ENCODE measurements at regions not wholly inside any gene's neighbourhood (a gene's known extent, or its start where the extent isn't known, plus 50 kb on each side); places are given as distances from the start of the nearest gene placed in this dataset.

DNA sequence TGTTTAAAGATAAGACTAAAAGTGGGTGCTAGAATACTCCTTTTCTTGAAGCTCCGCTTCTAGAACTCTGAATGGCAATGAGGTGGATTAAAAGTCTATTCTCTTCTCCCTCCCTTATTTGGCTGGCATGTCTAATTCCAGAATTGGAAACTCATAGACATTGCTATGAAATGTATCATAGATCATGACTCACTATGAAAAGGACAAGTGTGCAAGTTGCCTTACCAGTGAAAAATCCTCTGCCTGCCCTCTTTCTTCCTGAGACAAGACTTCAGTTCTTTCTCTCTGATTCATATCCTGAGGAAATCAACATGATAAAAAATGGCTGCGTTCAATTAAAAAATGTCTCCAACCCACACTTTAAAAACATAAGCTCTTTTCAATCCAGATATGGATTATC is 73.2 kb upstream of the BLID start:
- Histone ChIP-seq H3K4me2 (ENCODE audit: control insufficient read depth, extremely low read depth, insufficient read depth, low read depth, low read length) (peak overlapping the region; percentile 1), H3K9me3 (ENCODE audit: control insufficient read depth, low read depth, low read length) (peaks cover 20% of the 10 kb centered on the region), H3K4me1 (ENCODE audit: control insufficient read depth, extremely low read depth, insufficient read depth, low read length) (peaks cover 62% of the 10 kb centered on the region), H3K79me2 (ENCODE audit: control insufficient read depth, insufficient read depth, low read length) (peaks cover 15% of the 10 kb centered on the region), H2AFZ (ENCODE audit: control insufficient read depth, low read length) (no peak overlapping the region), H3K9me1 (ENCODE audit: control insufficient read depth, extremely low read depth, insufficient read depth, low read length) (no peaks in the 10 kb centered on the region), H3K27ac (ENCODE audit: control insufficient read depth, insufficient read depth, low read length) (peak overlapping the region; percentile 75), H3K4me3 (ENCODE audit: control insufficient read depth in 2 of 3, extremely low read depth in 1 of 3, insufficient read depth in 2 of 3, low read depth in 1 of 3, low read length in 3 of 3) (no peak overlapping the region), H3K27me3 (ENCODE audit: control insufficient read depth, extremely low read depth, insufficient read depth, low read length) (no peaks in the 10 kb centered on the region), H4K20me1 (ENCODE audit: control insufficient read depth, extremely low read depth, insufficient read depth, low read length) (no peaks in the 10 kb centered on the region), H3K9ac (ENCODE audit: control insufficient read depth, extremely low read depth, insufficient read depth, low read length) (no peak overlapping the region), H3K36me3 (ENCODE audit: control insufficient read depth in 2 of 2, extremely low read depth in 1 of 2, insufficient read depth in 2 of 2, low read length in 2 of 2) (peaks cover under 1 to 9% of the 10 kb centered on the region in 2 experiments)
- dilution Hi-C loops (cut with MboI; ENCODE audit: extremely low pct_ligation_motif_present, low sequenced_read_pairs), result no loop called here
- FAIRE-seq, result peak; percentile 88
- TF ChIP-seq, protein P1, sequence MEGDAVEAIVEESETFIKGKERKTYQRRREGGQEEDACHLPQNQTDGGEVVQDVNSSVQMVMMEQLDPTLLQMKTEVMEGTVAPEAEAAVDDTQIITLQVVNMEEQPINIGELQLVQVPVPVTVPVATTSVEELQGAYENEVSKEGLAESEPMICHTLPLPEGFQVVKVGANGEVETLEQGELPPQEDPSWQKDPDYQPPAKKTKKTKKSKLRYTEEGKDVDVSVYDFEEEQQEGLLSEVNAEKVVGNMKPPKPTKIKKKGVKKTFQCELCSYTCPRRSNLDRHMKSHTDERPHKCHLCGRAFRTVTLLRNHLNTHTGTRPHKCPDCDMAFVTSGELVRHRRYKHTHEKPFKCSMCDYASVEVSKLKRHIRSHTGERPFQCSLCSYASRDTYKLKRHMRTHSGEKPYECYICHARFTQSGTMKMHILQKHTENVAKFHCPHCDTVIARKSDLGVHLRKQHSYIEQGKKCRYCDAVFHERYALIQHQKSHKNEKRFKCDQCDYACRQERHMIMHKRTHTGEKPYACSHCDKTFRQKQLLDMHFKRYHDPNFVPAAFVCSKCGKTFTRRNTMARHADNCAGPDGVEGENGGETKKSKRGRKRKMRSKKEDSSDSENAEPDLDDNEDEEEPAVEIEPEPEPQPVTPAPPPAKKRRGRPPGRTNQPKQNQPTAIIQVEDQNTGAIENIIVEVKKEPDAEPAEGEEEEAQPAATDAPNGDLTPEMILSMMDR (optimal IDR thresholded peaks at IDR 0.05 in 1 of 3, IDR thresholded peaks at IDR 0.05 in 1 of 3, conservative IDR thresholded peaks at IDR 0.05 in 1 of 3; ENCODE audit: extremely low read depth in 1 of 3, insufficient read depth in 2 of 3, low read length in 3 of 3), result no peak
- TF ChIP-seq EZH2 (IDR thresholded peaks at IDR 0.05; ENCODE audit: low read length), result no peak
- peak; percentile 83 for DNase-seq (ENCODE audit: low read depth, low spot score)

DNA sequence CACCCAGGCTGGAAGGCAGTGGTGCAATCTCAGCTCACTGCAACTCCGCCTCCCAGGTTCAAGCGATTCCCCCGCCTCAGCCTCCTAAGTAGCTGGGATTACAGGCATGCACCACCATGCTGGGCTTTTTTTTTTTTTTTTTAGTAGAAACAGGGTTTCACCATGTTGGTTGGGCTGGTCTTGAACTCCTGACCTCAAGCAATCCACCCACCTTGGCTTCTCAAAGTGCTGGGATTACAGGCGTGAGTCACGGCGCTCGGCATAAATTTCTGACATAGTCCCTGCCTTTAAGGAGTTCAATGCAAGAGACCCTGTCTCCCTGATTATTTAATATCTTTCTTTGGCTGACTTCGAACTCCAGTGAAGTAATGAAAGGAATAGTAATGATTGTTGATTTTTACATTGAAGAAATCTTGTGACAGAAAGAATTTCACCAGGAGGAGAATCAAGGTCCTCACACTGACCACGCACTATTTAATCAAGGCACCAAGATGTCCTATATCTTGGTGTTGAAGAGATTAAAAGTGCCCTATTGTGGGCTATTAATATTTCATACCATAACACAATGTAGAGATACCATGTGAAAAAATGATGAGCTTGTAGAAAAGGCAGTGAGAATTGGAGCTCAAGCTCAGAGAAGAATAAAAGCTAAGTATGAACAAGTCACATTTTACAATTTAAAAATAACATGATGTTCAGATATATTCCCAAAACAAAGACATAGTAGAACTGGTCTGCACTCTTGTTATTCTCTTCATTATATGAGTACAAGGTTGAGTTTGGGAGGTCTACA is 71.6 kb upstream of the BLID start:
- Histone ChIP-seq H3K9me3 (ENCODE audit: control insufficient read depth, low read depth, low read length) (peaks cover 22% of the 10 kb centered on the region), H3K79me2 (ENCODE audit: control insufficient read depth, insufficient read depth, low read length) (peaks cover 19% of the 10 kb centered on the region), H3K4me3 (ENCODE audit: control insufficient read depth in 2 of 3, extremely low read depth in 1 of 3, insufficient read depth in 2 of 3, low read depth in 1 of 3, low read length in 3 of 3) (no peak overlapping the region), H3K4me2 (ENCODE audit: control insufficient read depth, extremely low read depth, insufficient read depth, low read depth, low read length) (no peak overlapping the region), H4K20me1 (ENCODE audit: control insufficient read depth, extremely low read depth, insufficient read depth, low read length) (no peaks in the 10 kb centered on the region), H3K27me3 (ENCODE audit: control insufficient read depth, extremely low read depth, insufficient read depth, low read length) (no peaks in the 10 kb centered on the region), H3K9me1 (ENCODE audit: control insufficient read depth, extremely low read depth, insufficient read depth, low read length) (no peaks in the 10 kb centered on the region), H3K36me3 (ENCODE audit: control insufficient read depth in 2 of 2, extremely low read depth in 1 of 2, insufficient read depth in 2 of 2, low read length in 2 of 2) (peaks cover 2 to 11% of the 10 kb centered on the region in 2 experiments), H3K4me1 (ENCODE audit: control insufficient read depth, extremely low read depth, insufficient read depth, low read length) (peaks cover 45% of the 10 kb centered on the region), H3K27ac (ENCODE audit: control insufficient read depth, insufficient read depth, low read length) (peak overlapping the region; percentile 56), H2AFZ (ENCODE audit: control insufficient read depth, low read length) (no peak overlapping the region), H3K9ac (ENCODE audit: control insufficient read depth, extremely low read depth, insufficient read depth, low read length) (no peak overlapping the region)
- FAIRE-seq (peak; percentile 69), DNase-seq (ENCODE audit: low read depth, low spot score) (no peak)
- TF ChIP-seq, protein P1 (optimal IDR thresholded peaks at IDR 0.05 in 1 of 3, IDR thresholded peaks at IDR 0.05 in 1 of 3, conservative IDR thresholded peaks at IDR 0.05 in 1 of 3; ENCODE audit: extremely low read depth in 1 of 3, insufficient read depth in 2 of 3, low read length in 3 of 3), result no peak
- TF ChIP-seq EZH2 (IDR thresholded peaks at IDR 0.05; ENCODE audit: low read length), result no peak
- dilution Hi-C loops (cut with MboI; ENCODE audit: extremely low pct_ligation_motif_present, low sequenced_read_pairs), result no loop called here
